ENCODE measurements at regions not wholly inside any gene's neighbourhood (a gene's known extent, or its start where the extent isn't known, plus 50 kb on each side); places are given as distances from the start of the nearest gene placed in this dataset.

DNA sequence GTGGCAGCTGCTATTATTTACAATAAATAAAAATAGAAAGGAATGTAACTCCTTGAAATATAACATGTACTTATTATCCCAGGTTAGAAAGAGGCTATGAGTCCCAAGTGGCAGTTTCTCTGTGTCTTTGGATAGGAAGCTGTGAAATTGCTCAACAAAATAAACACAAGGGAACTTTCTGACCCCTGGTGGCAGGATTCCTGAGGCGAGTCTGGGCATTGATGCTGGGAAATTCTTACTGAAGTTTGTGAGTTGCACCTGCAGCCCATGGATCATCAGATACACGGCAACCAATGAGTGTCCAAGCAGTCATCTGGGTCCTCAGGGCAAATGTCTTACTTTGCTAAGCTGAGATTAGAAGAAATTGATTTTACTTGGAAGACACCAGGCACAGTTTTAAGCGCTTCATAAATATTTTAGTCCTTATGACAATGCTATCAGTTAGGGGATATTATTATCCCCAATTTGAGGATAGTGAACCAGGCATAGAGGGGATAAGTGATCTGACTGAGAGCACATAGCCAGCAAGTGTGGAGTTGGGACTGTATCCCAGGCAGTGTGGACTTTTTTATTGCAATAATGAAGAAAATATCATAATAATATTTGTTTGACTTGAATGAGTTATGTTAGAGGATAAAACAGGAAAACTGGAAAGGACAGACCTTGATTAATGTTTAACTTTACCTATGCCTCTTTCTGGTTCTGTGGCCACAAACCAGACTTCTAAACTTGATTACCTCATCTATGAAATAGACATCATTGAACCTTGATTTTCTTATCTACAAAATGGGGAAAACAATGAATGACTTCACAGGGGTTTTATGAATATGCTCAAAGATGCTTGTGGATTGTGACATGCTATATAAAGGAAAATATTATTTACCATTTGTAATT lies 265.5 kb upstream of the ADAMTSL1 start:
- Histone ChIP-seq H3K4me2 (ENCODE audit: low read length) (no peak overlapping the region), H3K9ac (ENCODE audit: low read length) (no peak overlapping the region), H3K9me2 (replicated peaks; ENCODE audit: low read length) (no peaks in the 10 kb centered on the region), H3K9me3 (ENCODE audit: low read length) (no peaks in the 10 kb centered on the region), H3K27ac (ENCODE audit: low read length) (no peak overlapping the region), H3K79me2 (ENCODE audit: low read length) (no peaks in the 10 kb centered on the region), H4K20me1 (ENCODE audit: low read length) (no peaks in the 10 kb centered on the region), H3F3A (ENCODE audit: low read length, unreplicated experiment) (no peaks in the 10 kb centered on the region), H3K27me3 (ENCODE audit: low read length) (no peaks in the 10 kb centered on the region), H2AFZ (ENCODE audit: low read length) (no peak overlapping the region), H3K4me3 (ENCODE audit: low read length) (no peak overlapping the region), H3K4me1 (ENCODE audit: insufficient read depth, low read length) (peaks cover 4% of the 10 kb centered on the region; the same call in 1 of the 2 replicates), H3K36me3 (ENCODE audit: low read depth, low read length) (no peaks in the 10 kb centered on the region; the same call in 1 of the 2 replicates)
- ATAC-seq (peak; percentile 69), DNase-seq (peak; percentile 77)
- BruUV-seq (replicated peaks), result no TSS peak
- POLR2A ChIA-PET (ENCODE audit: unreplicated experiment), result no interaction called here
- intact Hi-C loops (cut with micrococcal nuclease), result loop anchor here (1.0 to 10.0 kb wide), 3 partner anchors 59 to 674 kb away; no protein-coding TSS in a partner anchor
- CTCF ChIA-PET, result interaction anchor here (0.6 to 1.0 kb wide), 2 partner anchors 61 to 397 kb away, joined by 5 to 6 read pairs; no protein-coding TSS in a partner anchor
- no peak for TF ChIP-seq EZH2 (IDR thresholded peaks at IDR 0.05; ENCODE audit: low read length, unreplicated experiment)
- TF ChIP-seq, protein P1, sequence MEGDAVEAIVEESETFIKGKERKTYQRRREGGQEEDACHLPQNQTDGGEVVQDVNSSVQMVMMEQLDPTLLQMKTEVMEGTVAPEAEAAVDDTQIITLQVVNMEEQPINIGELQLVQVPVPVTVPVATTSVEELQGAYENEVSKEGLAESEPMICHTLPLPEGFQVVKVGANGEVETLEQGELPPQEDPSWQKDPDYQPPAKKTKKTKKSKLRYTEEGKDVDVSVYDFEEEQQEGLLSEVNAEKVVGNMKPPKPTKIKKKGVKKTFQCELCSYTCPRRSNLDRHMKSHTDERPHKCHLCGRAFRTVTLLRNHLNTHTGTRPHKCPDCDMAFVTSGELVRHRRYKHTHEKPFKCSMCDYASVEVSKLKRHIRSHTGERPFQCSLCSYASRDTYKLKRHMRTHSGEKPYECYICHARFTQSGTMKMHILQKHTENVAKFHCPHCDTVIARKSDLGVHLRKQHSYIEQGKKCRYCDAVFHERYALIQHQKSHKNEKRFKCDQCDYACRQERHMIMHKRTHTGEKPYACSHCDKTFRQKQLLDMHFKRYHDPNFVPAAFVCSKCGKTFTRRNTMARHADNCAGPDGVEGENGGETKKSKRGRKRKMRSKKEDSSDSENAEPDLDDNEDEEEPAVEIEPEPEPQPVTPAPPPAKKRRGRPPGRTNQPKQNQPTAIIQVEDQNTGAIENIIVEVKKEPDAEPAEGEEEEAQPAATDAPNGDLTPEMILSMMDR (conservative IDR thresholded peaks at IDR 0.05; ENCODE audit: low read depth, low read length), result peak; percentile 71
- no peak for TF ChIP-seq EZH2phosphoT487 (IDR thresholded peaks at IDR 0.05; ENCODE audit: borderline replicate concordance, low read length)

DNA sequence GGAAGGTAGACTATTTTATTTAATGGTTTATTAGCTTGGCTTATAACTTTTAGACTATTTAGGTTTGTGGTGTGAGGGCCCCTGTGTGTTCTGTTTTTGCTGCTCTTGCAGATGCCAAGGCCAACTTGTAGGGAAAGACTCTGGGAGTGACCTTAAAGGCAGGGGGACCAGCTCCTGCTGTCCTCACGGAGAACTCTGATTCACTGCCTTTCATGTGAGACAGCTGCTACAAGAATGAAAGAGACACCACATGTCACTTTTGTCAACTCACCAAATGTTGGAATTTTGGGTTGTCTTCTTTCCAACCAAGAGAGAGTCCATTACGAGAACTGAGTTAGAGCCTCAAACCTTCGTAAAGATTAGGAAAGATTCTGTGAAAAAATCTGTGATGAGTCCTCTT lies 258.3 kb upstream of the ADAMTSL1 start:
- H3K79me2 ChIP-seq (ENCODE audit: low read length), result no peaks in the 10 kb centered on the region
- no peak overlapping the region for H2AFZ ChIP-seq (ENCODE audit: low read length)
- TF ChIP-seq EZH2phosphoT487 (IDR thresholded peaks at IDR 0.05; ENCODE audit: borderline replicate concordance, low read length) (no peak), EZH2 (IDR thresholded peaks at IDR 0.05; ENCODE audit: low read length, unreplicated experiment) (no peak)
- TF ChIP-seq, protein P1 (conservative IDR thresholded peaks at IDR 0.05; ENCODE audit: low read depth, low read length), result no peak
- H3K27me3 ChIP-seq (ENCODE audit: low read length), result no peaks in the 10 kb centered on the region
- no peaks in the 10 kb centered on the region for H4K20me1 ChIP-seq (ENCODE audit: low read length)
- no peaks in the 10 kb centered on the region for H3K9me3 ChIP-seq (ENCODE audit: low read length)
- intact Hi-C loops (cut with micrococcal nuclease), result loop anchor here (10.0 kb wide), 1 partner anchor 201 kb away; no protein-coding TSS in a partner anchor
- POLR2A ChIA-PET (ENCODE audit: unreplicated experiment), result no interaction called here
- no peak overlapping the region for H3K9ac ChIP-seq (ENCODE audit: low read length)
- DNase-seq (no peak), ATAC-seq (no peak)
- CTCF ChIA-PET, result no interaction called here
- no peak overlapping the region for H3K27ac ChIP-seq (ENCODE audit: low read length)
- no TSS peak for BruUV-seq (replicated peaks)
- H3K36me3 ChIP-seq (ENCODE audit: low read depth, low read length), result no peaks in the 10 kb centered on the region; the same call in 1 of the 2 replicates
- H3K4me3 ChIP-seq (ENCODE audit: low read length), result no peak overlapping the region
- H3K9me2 ChIP-seq (replicated peaks; ENCODE audit: low read length), result no peaks in the 10 kb centered on the region
- H3F3A ChIP-seq (ENCODE audit: low read length, unreplicated experiment), result no peaks in the 10 kb centered on the region
- H3K4me2 ChIP-seq (ENCODE audit: low read length), result no peak overlapping the region
- H3K4me1 ChIP-seq (ENCODE audit: insufficient read depth, low read length), result no peaks in the 10 kb centered on the region

DNA sequence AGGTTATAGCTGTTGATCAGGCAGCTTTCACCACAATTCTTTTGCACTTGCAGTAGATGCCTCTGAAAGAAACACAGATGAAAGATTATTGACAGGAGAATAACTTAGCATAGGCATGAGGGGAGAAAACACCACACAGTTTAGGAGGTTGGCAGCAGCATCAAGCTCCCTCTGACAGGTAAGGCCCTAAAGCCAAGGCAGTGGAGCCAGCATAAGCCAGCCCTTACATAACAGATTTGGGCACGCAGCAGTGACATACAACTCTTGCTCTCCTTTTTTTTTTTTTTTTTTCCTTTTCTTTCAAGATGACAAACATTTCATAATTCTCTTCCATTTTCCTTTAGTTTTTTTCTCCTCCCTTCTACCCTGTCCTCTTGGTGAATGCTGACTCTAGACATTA lies 257.6 kb upstream of the ADAMTSL1 start:
- POLR2A ChIA-PET (ENCODE audit: unreplicated experiment), result no interaction called here
- CTCF ChIA-PET, result no interaction called here
- no peak overlapping the region for H3K27ac ChIP-seq (ENCODE audit: low read length)

More for the DNA sequence above, 257.6 kb upstream of the ADAMTSL1 start:
- Histone ChIP-seq H2AFZ (ENCODE audit: low read length) (no peak overlapping the region), H3K4me1 (ENCODE audit: insufficient read depth, low read length) (no peaks in the 10 kb centered on the region), H4K20me1 (ENCODE audit: low read length) (no peaks in the 10 kb centered on the region), H3K9me3 (ENCODE audit: low read length) (no peaks in the 10 kb centered on the region), H3K9ac (ENCODE audit: low read length) (no peak overlapping the region), H3K27me3 (ENCODE audit: low read length) (no peaks in the 10 kb centered on the region), H3K36me3 (ENCODE audit: low read depth, low read length) (no peaks in the 10 kb centered on the region; the same call in 1 of the 2 replicates), H3K4me3 (ENCODE audit: low read length) (no peak overlapping the region), H3F3A (ENCODE audit: low read length, unreplicated experiment) (no peaks in the 10 kb centered on the region), H3K9me2 (replicated peaks; ENCODE audit: low read length) (no peaks in the 10 kb centered on the region), H3K4me2 (ENCODE audit: low read length) (no peak overlapping the region), H3K79me2 (ENCODE audit: low read length) (no peaks in the 10 kb centered on the region)
- DNase-seq (no peak), ATAC-seq (no peak)
- TF ChIP-seq EZH2phosphoT487 (IDR thresholded peaks at IDR 0.05; ENCODE audit: borderline replicate concordance, low read length), result no peak
- no peak for TF ChIP-seq EZH2 (IDR thresholded peaks at IDR 0.05; ENCODE audit: low read length, unreplicated experiment)
- TF ChIP-seq, protein P1 (conservative IDR thresholded peaks at IDR 0.05; ENCODE audit: low read depth, low read length), result no peak
- intact Hi-C loops (cut with micrococcal nuclease), result loop anchor here (10.0 kb wide), 1 partner anchor 202 kb away; no protein-coding TSS in a partner anchor
- no TSS peak for BruUV-seq (replicated peaks)
